ENCODE measurements at regions not wholly inside any gene's neighbourhood (a gene's known extent, or its start where the extent isn't known, plus 50 kb on each side); places are given as distances from the start of the nearest gene placed in this dataset.

DNA sequence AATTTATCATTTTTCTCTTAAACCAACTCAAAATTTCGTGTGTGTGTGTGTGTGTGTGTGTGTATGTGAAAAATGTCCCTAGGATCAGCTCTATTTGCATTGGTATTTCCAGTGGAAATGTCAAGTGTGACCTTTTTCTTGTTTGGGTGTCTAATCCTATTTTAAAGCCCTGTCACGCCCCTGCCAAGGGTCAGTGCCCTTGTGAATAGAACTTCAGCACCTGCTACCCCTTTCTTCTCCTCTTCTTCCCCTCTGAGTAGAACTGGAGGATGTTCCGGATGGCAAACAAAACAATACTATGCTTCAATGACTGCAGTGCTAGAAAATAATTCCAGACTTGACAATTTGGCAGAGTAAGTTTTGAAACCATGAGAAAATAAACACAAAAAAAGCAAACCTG, 67.3 kb downstream of the SPRY1 start:
- TF ChIP-seq, protein P1, sequence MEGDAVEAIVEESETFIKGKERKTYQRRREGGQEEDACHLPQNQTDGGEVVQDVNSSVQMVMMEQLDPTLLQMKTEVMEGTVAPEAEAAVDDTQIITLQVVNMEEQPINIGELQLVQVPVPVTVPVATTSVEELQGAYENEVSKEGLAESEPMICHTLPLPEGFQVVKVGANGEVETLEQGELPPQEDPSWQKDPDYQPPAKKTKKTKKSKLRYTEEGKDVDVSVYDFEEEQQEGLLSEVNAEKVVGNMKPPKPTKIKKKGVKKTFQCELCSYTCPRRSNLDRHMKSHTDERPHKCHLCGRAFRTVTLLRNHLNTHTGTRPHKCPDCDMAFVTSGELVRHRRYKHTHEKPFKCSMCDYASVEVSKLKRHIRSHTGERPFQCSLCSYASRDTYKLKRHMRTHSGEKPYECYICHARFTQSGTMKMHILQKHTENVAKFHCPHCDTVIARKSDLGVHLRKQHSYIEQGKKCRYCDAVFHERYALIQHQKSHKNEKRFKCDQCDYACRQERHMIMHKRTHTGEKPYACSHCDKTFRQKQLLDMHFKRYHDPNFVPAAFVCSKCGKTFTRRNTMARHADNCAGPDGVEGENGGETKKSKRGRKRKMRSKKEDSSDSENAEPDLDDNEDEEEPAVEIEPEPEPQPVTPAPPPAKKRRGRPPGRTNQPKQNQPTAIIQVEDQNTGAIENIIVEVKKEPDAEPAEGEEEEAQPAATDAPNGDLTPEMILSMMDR (IDR thresholded peaks at IDR 0.05), result no peak
- no peak for TF ChIP-seq EZH2 (IDR thresholded peaks at IDR 0.05; ENCODE audit: borderline replicate concordance, insufficient read depth, low read depth, low read length, poor library complexity, severe bottlenecking)

Data from B cell (primary cell).